HepG2 (cell line): ENCODE measurements at regions not wholly inside any gene's neighbourhood (a gene's known extent, or its start where the extent isn't known, plus 50 kb on each side); places are given as distances from the start of the nearest gene placed in this dataset.

Experiments used
- ATAC-seq: fragments of 200-7000 bp; cut with Tn5 transposase; 3 replicates; pipeline ENCODE4 v1.9.1; 2020; ENCODE audit warnings: mild to moderate bottlenecking, moderate library complexity
- BruUV-seq: library from RNA; stranded (reverse); fragments of 400-500 nt; replicated peaks from 2 replicates; lab custom pipeline; 2021; lab: Mats Ljungman, UMichigan
- CTCF ChIA-PET: fragments of 300-600 bp; formaldehyde crosslinking; extraction: SDS; loops from one replicate; lab custom pipeline; 2021; ENCODE audit warnings: low total read pairs, inconsistent platforms, low intra/inter-chr PET ratio; lab: Yijun Ruan, JAX
- POLR2A ChIA-PET: fragments of 350-600 bp; sonication (Branson Sonifier 250); formaldehyde crosslinking; loops from one replicate; lab custom pipeline; 2020; ENCODE audit warnings: antibody characterized with exemption, inconsistent platforms; lab: Yijun Ruan, JAX
- DNase-seq: peaks from one replicate; pipeline ENCODE4 v3.0.0-alpha.2; 2015; ENCODE audit warnings: low spot score
- FAIRE-seq: peaks from 3 replicates; lab custom pipeline; 2011; peaks lifted over from hg19 to GRCh38; lab: Jason Lieb, UNC
- H2AFZ ChIP-seq: one replicate; pipeline ENCODE4 v1.6.1; 2011; ENCODE audit warnings: low read length, inconsistent platforms
- H3K27ac ChIP-seq: fragments of 300-600 bp; 3 replicates; pipeline ENCODE4 v1.8.0; 2011; ENCODE audit warnings: mixed run types, mild to moderate bottlenecking, mixed read lengths, low read length, inconsistent platforms; ENCODE audit not compliant: insufficient read depth; ENCODE audit errors: extremely low read length
- H3K27me3 ChIP-seq, 2 experiments: fragments of 200-600 bp in 1 of 2; 2 replicates in 1 of 2; 3 replicates in 1 of 2; pipeline versions ENCODE4 v1.6.0 to v1.8.0; 2011; ENCODE audit warnings: low read length in 2 of 2, mild to moderate bottlenecking in 2 of 2, moderate library complexity in 2 of 2, inconsistent platforms in 1 of 2; ENCODE audit not compliant: insufficient read depth in 2 of 2, control insufficient read depth in 1 of 2
- H3K36me3 ChIP-seq, 2 experiments: fragments of 200-600 bp in 1 of 2; replicated peaks in 1 of 2; 2 replicates in 1 of 2; 3 replicates in 1 of 2; pipeline versions ENCODE4 v1.5.1 to v1.8.0; 2011; ENCODE audit warnings: low read length in 2 of 2, inconsistent platforms in 1 of 2; ENCODE audit not compliant: insufficient read depth in 2 of 2, control insufficient read depth in 1 of 2
- H3K4me1 ChIP-seq: 2 replicates; pipeline ENCODE4 v1.5.1; 2012; ENCODE audit warnings: low read length, inconsistent platforms; ENCODE audit not compliant: insufficient read depth
- H3K4me2 ChIP-seq: 2 replicates; pipeline ENCODE4 v1.6.0; 2011; ENCODE audit warnings: low read depth, low read length, inconsistent platforms
- H3K4me3 ChIP-seq, 3 experiments: fragments of 200-600 bp in 1 of 3; sonication (generic), shearing (Covaris generic) in 1 of 3; replicated peaks in 1 of 3; 2 replicates each; pipeline ENCODE4 v1.5.1; 2011 to 2016; ENCODE audit warnings: low read length in 3 of 3, inconsistent platforms in 2 of 3, low read depth in 2 of 3, mild to moderate bottlenecking in 2 of 3, control low read depth in 1 of 3, mixed read lengths in 1 of 3; ENCODE audit not compliant: insufficient read depth in 1 of 3
- H3K79me2 ChIP-seq: one replicate; pipeline ENCODE4 v1.6.1; 2011; ENCODE audit warnings: low read length, inconsistent platforms; ENCODE audit not compliant: insufficient read depth
- H3K9ac ChIP-seq: 2 replicates; pipeline ENCODE4 v1.6.0; 2011; ENCODE audit warnings: mild to moderate bottlenecking, low read depth, low read length, inconsistent platforms; ENCODE audit not compliant: insufficient read depth
- H3K9me3 ChIP-seq: 2 replicates; pipeline ENCODE4 v1.5.1; 2012; ENCODE audit warnings: mild to moderate bottlenecking, low read length
- H4K20me1 ChIP-seq: 2 replicates; pipeline ENCODE4 v1.6.0; 2011; ENCODE audit warnings: inconsistent platforms, mild to moderate bottlenecking, low read length, moderate library complexity; ENCODE audit not compliant: insufficient read depth
- CTCF ChIP-seq: sonication (generic); formaldehyde crosslinking; IDR thresholded peaks from 2 replicates; pipeline ENCODE4 v1.5.0; 2020; ENCODE audit warnings: mild to moderate bottlenecking, missing genetic modification reagents, moderate library complexity
- DMTF1 ChIP-seq: sonication (generic); formaldehyde crosslinking; IDR thresholded peaks from 2 replicates; pipeline ENCODE4 v1.4.0; 2020; ENCODE audit warnings: mild to moderate bottlenecking, missing genetic modification reagents
- E2F2 ChIP-seq: sonication (generic); formaldehyde crosslinking; IDR thresholded peaks from 2 replicates; pipeline ENCODE4 v1.4.0; 2020; ENCODE audit warnings: missing genetic modification reagents, borderline replicate concordance
- MAFF ChIP-seq: IDR thresholded peaks from 2 replicates; pipeline ENCODE4 v1.6.1; 2011; ENCODE audit warnings: low read depth, low read length, improper control_type of control experiment
- MEF2D ChIP-seq: sonication (generic); formaldehyde crosslinking; IDR thresholded peaks from 2 replicates; pipeline ENCODE4 v1.5.1; 2020; ENCODE audit warnings: mild to moderate bottlenecking, missing genetic modification reagents
- PATZ1 ChIP-seq: sonication (generic); formaldehyde crosslinking; IDR thresholded peaks from 2 replicates; pipeline ENCODE4 v1.4.0; 2020; ENCODE audit warnings: missing genetic modification reagents
- STAG1 ChIP-seq: sonication (generic); formaldehyde crosslinking; IDR thresholded peaks from 2 replicates; pipeline ENCODE4 v1.4.0; 2020; ENCODE audit warnings: missing genetic modification reagents
- YY1 ChIP-seq: IDR thresholded peaks from 2 replicates; pipeline ENCODE4 v1.6.1; 2011; ENCODE audit warnings: low read length, low read depth, moderate library complexity, mild to moderate bottlenecking; ENCODE audit not compliant: insufficient read depth, insufficient replicate concordance
- ZBTB43 ChIP-seq: sonication (generic); formaldehyde crosslinking; conservative IDR thresholded peaks from 2 replicates; pipeline ENCODE4 v1.4.0; 2020; ENCODE audit warnings: missing genetic modification reagents
- ZEB1 ChIP-seq: IDR thresholded peaks from 2 replicates; pipeline ENCODE4 v1.6.1; 2012; ENCODE audit warnings: mild to moderate bottlenecking, low read depth, inconsistent platforms; ENCODE audit not compliant: insufficient replicate concordance
- ZNF3 ChIP-seq: IDR thresholded peaks from 2 replicates; pipeline ENCODE4 v1.7.0; 2017; ENCODE audit warnings: inconsistent platforms
- ZNF33B ChIP-seq: sonication (generic); formaldehyde crosslinking; IDR thresholded peaks from 2 replicates; pipeline ENCODE4 v1.5.1; 2020; ENCODE audit warnings: mild to moderate bottlenecking, missing genetic modification reagents
- ZNF546 ChIP-seq: sonication (generic); formaldehyde crosslinking; conservative IDR thresholded peaks from 2 replicates; pipeline ENCODE4 v1.8.1; 2023; ENCODE audit warnings: mild to moderate bottlenecking, missing genetic modification reagents
- ZNF576 ChIP-seq: sonication (generic); formaldehyde crosslinking; IDR thresholded peaks from 2 replicates; pipeline ENCODE4 v1.4.0; 2020; ENCODE audit warnings: mild to moderate bottlenecking, missing genetic modification reagents
- ZNF724P ChIP-seq: sonication (generic); formaldehyde crosslinking; IDR thresholded peaks from 2 replicates; pipeline ENCODE4 v1.8.0; 2022; ENCODE audit warnings: missing genetic modification reagents, borderline replicate concordance
- WGBS: methylation state at CpG from one replicate; pipeline ENCODE4 v1.1.6; 2017; ENCODE audit warnings: low lambda C conversion rate; 5-methylcytosine and 5-hydroxymethylcytosine counted together
- in situ Hi-C: cut with HindIII; loops from 2 replicates; pipeline ENCODE4 v1.10.0; 2017; ENCODE audit warnings: low pct_unique_long_range_greater_than_20kb; ENCODE audit not compliant: extremely low pct_ligation_motif_present
- intact Hi-C: fragments of 100-400 bp; cut with micrococcal nuclease; formaldehyde crosslinking; loops from one replicate; pipeline ENCODE4 v1.10.0; 2022; ENCODE audit not compliant: unreplicated experiment

- H3K79me2 ChIP-seq = no peaks in the 10 kb centered on the region
- no peak overlapping the region for H3K27ac ChIP-seq
- BruUV-seq = no TSS peak
- no peak overlapping the region for H3K4me2 ChIP-seq
- 3% methylated on average over 8 of the region's 24 CpGs for WGBS
- FAIRE-seq = no peak
- peaks cover 4 to 25% of the 10 kb centered on the region in 2 experiments for H3K27me3 ChIP-seq
- no peaks in the 10 kb centered on the region for H3K36me3 ChIP-seq
- ATAC-seq = peak; percentile 50
- in situ Hi-C loops = loop anchor here (10.0 kb wide), 1 partner anchor 269 kb away; no protein-coding TSS in a partner anchor
- intact Hi-C loops = no loop called here
- no peaks in the 10 kb centered on the region for H3K4me1 ChIP-seq
- ChIA-PET CTCF (no interaction called here), POLR2A (no interaction called here)
- H2AFZ ChIP-seq = no peak overlapping the region
- H3K4me3 ChIP-seq = no peak overlapping the region
- H3K9ac ChIP-seq = no peak overlapping the region
- no peaks in the 10 kb centered on the region for H3K9me3 ChIP-seq
- DNase-seq = no peak
- H4K20me1 ChIP-seq = no peaks in the 10 kb centered on the region
- no peak for TF ChIP-seq E2F2 (CRISPR knock-in tag)
- no peak for TF ChIP-seq ZNF724P
- peak; percentile 56 for TF ChIP-seq STAG1 (CRISPR knock-in tag)
- no peak for TF ChIP-seq MAFF
- TF ChIP-seq ZNF576 (CRISPR knock-in tag) = no peak
- TF ChIP-seq MEF2D (CRISPR knock-in tag) = no peak
- no peak for TF ChIP-seq YY1
- TF ChIP-seq ZBTB43 (CRISPR knock-in tag) = no peak
- no peak for TF ChIP-seq ZNF33B (CRISPR knock-in tag)
- TF ChIP-seq ZEB1 = no peak
- no peak for TF ChIP-seq ZNF3 (CRISPR knock-in tag)
- TF ChIP-seq DMTF1 (CRISPR knock-in tag) = no peak
- TF ChIP-seq CTCF (CRISPR knock-in tag) = peak; percentile 59
- peak; percentile 21; the same call in 1 of the 2 replicates for TF ChIP-seq PATZ1 (CRISPR knock-in tag)
- no peak for TF ChIP-seq ZNF546 (CRISPR knock-in tag)
Measured at GRCh38 chr22:44623771-44624510, 78.1 kb upstream of the PRR5 start.
